IPS DF 4.7 (cell line): ENCODE measurements at regions not wholly inside any gene's neighbourhood (a gene's known extent, or its start where the extent isn't known, plus 50 kb on each side); places are given as distances from the start of the nearest gene placed in this dataset.
"Not testable (repeated sequence)": the region's sequence is repeated elsewhere in the genome, so short reads cannot be mapped to it uniquely, and the experiment has no call there.

ENCODE experiments used
- DNase-seq: peaks from one replicate; pipeline ENCODE4 v3.0.0-alpha.2; 2013; ENCODE audit warnings: low spot score; ENCODE audit errors: extremely low read depth

DNA sequence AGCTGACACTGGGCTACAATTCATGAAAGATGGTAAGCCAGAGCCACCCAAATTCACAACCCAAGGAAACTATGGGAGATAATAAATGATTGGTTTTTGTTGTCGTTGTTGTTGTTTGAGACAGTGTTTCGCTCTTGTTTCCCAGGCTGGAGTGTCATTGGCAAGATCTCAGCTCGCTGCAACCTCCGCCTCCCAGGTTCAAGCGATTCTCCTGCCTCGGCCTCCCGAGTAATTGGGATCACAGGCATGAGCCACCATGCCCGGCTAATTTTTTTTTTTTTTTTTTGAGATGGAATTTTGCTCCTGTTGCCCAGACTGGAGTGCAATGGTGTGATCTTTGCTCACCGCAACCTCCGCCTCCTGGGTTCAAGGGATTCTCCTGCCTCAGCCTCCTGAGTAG is 65.9 kb upstream of the METTL9 start:
- not testable (repeated sequence) for DNase-seq

- DNase-seq: not testable (repeated sequence)
Measured at GRCh38 chr16:21534561-21534960, 64.8 kb upstream of the METTL9 start.

DNA sequence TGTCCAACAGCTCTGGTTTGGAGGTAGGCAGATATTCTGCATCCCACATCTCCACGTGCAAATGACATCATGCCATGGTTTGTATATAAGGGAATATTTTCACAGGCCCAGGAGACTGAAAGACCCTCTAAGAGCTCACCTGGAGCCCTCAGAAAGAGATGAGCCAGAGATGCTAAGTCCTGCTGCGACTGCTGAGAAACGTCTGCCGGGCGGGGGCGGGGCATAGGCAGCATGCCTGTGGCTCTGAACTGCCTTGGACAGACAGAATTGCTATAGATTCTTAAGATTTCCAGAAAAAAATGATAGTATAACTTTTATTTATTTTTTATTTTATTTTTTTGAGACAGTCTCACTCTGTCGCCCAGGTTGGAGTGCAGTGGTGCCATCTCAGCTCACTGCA is 64.2 kb upstream of the METTL9 start:
- DNase-seq: not testable (repeated sequence)

DNA sequence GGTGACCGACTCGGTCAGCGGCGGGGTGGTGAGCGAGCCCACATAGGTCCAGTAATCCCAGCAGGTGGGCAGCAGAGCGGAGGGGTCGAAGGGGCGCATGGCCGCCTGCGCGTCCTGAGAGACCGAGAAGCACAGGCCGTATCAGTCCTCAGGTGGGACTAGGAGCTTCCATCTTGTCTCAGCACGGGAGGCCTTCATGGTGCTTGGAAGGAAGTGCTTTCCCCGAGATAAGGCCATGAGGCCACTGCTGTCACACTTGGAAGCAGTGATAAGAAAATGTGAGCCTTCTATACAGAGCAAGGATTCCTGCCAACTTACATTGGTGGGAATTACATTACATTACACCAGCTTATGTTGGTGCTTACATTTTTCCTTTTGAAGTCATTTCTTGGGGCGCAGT is 62.6 kb upstream of the METTL9 start:
- DNase-seq: not testable (repeated sequence)

- DNase-seq: not testable (repeated sequence)
Measured at GRCh38 chr16:21537598-21537997, 61.8 kb upstream of the METTL9 start.

DNA sequence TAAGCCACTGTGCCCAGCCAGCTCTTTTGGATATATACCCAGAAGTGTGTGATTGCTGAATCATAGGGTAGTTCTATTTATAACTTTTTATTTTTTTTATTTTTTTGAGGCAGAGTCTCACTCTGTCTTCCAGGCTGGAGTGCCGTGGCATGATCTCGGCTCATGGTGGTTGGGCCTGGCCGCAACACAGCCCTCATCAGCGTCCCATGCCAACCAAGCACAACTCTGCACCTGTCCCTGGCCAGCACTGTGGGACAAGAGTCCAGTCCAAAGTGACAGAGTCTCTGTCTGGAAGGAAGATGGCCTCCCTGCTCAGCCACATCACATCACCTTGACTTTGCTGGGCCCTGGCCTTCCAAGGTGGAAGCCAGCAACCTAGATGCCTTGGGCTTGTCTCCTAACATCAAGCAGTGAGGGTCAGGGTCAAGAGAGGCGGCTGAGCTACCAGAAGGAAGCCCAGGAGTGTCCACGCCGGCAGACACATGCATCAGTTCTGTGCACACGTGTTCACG is 60.2 kb upstream of the METTL9 start:
- DNase-seq: not testable (repeated sequence)

GRCh38 chr16:21540770-21541433 is 58.5 kb upstream of the METTL9 start:
- not testable (repeated sequence) for DNase-seq

DNA sequence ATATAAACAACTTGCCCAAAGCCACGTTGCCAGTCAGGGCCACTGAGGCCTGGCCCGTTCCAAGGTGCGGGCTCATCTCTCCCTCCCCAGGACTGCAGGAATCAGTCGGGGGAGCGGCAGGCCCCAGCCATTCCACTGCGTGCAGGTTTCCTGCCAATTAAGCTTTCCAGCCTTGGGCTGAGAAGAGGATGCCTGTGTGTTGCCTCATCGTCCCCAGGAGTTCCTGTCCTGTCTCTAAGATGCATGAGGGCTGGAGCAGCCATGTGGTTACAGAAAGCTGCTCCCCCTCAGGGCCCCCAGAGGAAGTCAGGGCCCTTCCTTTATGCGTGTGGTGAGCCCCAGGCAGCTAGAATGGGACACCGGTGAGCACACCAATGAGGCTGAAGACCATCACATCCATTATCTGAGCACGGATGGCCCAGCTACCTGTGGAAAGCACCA is 57.7 kb upstream of the METTL9 start:
- DNase-seq: not testable (repeated sequence)

DNA sequence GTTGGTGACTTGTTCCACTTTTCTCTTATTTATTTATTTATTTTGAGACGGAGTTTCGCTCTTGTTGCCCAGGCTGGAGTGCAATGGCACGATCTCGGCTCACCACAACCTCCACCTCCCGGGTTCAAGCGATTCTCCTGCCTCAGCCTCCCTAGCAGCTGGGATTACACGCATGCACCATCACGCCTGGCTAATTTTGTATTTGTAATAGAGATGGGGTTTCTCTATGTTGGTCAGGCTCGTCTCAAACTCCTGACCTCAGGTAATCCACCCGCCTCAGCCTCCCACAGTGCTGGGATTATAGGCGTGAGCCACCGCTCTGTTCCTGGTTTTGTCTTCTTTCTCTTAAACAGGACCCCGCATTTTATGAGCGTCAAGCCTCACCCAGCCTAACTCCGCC is 57.3 kb upstream of the METTL9 start:
- DNase-seq: not testable (repeated sequence)

- DNase-seq: not testable (repeated sequence)
Measured at GRCh38 chr16:21542491-21543124, 56.8 kb upstream of the METTL9 start.

GRCh38 chr16:21543151-21543836 is 56.1 kb upstream of the METTL9 start:
- not testable (repeated sequence) for DNase-seq

DNA sequence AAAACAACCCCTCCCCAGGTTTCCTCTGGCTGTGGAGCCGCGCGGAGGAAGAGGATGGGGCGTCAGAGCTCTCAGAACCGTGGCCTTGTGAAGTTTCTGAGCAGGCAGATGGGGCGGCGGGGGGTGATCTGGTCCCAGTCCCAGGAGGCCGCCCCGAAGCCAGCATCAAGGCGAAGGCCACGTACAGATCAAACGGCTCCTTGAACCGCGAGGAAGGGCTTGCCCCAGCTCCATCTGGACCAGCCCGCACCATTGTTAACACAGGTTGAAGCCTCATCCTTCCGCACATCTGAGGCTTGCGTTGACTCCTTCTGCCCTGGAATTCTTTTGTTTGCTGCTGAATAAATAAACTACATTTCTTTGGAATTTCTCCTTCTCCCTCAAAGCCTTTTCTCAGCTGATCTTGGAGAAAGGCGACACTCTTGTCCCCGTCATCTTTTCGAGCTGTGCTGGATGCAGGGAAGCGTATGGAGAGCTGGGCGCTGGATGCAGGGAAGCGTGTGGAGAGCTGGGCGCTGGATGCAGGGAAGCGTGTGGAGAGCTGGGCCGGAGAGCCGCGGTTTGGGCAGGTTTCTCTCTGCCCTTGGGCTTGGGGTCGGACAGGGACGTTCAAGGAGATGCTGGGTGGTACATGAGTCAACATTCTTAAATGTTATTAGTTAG is 53.6 kb upstream of the METTL9 start:
- DNase-seq: not testable (repeated sequence)

DNA sequence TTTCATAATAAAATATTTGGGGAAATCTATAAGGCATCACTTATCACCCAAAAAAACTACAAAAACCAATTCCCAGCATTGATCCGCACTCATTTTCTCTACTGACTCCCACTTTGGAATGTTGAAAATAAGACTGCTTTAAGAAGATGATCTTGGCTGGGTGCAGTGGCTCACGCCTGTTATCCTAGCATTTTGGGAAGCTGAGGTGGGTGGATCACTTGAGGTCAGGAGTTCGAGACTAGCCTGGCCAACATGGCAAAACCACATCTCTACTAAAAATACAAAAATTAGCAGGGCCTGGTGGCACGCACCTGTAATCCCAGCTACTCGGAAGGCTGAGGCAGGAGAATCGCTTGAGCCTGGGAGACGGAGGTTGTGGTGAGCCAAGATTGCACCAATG is 50.0 kb upstream of the METTL9 start:
- DNase-seq: not testable (repeated sequence)
